Raji (cell line): ENCODE measurements at regions not wholly inside any gene's neighbourhood (a gene's known extent, or its start where the extent isn't known, plus 50 kb on each side); places are given as distances from the start of the nearest gene placed in this dataset.

Experiments used
- POLR2A ChIP-seq: IDR thresholded peaks from 2 replicates; pipeline ENCODE4 v1.6.1; 2011; ENCODE audit warnings: low read depth, low read length, control low read depth; ENCODE audit not compliant: insufficient read depth

DNA sequence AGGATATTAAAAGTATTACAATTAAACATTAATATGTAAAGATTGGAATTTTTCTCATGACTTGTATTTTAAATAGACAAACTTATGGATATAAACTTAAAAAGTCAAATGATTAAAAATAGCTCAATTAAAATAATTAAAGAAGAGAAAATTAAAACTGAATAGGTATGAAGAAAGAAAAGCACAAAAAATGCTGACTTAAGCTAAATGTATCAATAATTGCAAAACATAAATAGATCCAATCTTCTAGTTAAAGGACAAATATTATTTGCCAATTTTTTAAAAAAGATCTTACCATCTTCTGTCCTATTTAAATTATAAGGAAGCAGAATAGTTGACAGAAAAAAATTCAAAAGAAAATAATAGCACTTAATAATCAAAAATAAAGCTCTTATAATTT is 646.3 kb upstream of the ANKRD30A start:
- TF ChIP-seq POLR2A = no peak

DNA sequence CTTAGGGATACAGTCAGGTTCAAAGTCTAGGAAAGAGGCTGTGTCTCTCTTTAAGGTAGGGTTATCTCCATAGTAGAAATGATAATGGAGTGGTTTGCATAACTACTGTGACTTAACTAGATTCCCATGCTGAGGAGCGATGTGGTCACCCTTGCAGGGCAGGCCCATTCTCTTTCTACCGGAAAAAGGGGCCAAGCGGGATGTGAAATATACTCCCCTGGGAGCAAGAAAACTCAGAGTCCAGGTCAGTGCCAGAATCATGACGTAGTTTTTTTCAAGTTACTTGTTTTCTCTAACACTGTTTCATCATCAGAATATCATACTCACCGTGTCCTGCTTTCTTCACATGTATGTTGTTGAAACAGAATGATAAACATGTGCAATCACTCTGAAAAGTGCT is 649.0 kb upstream of the ANKRD30A start:
- TF ChIP-seq POLR2A = no peak

DNA sequence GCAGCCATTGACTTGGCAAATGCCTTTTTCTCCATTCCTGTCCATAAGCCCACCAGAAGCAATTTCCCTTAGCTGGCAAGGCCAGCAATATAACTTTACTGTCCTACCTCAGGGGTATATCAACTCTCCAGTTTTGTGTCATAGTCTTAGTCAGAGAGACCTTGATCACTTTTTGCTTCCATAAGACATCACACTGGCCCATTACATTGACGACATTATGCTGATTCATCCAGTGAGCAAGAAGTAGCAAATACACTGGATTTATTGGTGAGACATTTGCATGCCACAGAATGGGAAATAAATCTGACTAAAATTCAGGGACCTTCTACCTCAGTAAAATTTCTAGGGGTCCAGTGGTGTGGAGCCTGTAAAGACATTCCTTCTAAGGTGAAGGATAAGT is 649.7 kb upstream of the ANKRD30A start:
- TF ChIP-seq POLR2A = no peak

DNA sequence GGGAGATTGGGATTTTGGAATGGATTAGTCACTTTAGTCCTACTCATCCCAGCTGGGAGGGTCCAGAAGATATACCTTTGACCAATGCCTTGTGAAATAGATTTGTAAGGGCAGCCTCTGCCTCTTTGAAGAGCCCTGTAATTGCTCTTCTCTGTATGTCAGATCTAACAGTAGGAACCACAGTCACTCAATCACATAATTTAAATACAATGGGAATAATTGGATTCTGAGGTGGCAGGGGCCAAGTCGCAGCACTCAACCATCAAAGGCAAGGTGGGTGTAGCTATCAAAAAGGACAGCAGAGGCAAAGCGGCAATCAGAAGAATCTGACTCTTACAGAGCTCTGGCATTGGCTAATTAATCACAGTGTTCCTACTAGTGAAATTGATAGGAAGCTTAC is 650.9 kb upstream of the ANKRD30A start:
- no peak for TF ChIP-seq POLR2A

DNA sequence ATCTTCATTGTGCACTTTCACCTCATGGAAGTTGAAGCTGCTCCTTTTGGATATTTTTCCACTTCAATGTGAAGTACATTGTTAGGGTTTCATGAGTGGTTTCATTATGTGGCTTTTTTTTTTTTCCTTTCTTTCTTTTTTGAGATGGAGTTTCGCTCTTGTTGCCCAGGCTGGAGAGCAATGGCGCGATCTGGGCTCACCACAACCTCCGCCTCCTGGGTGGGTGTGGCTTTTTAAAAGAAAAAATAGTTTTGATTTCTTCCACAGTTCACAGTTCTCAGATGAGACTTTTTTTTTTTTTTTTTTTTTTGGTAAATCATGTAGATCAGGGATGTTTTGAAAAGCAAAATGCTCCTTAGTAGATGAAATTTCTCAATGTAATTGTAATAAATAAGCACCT is 652.3 kb upstream of the ANKRD30A start:
- no peak for TF ChIP-seq POLR2A

DNA sequence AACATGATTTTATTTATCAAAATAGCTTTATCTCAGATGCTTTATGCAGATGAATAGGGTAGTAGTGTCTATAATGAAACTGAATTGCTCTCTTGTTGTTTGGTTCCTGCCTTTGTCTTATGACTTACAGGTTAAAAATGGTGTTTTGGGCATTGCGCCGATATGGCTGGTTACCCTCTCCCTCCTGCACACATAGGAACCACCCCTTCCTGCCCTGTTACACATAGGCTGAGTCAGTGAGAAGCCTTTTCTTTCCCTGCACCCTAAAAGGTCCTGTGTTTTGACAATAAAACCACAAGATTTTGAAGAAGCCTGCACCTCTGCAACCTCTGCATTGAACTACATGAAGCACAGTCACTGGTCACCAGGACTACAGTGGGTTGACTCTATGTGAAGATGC is 655.8 kb upstream of the ANKRD30A start:
- no peak for TF ChIP-seq POLR2A

DNA sequence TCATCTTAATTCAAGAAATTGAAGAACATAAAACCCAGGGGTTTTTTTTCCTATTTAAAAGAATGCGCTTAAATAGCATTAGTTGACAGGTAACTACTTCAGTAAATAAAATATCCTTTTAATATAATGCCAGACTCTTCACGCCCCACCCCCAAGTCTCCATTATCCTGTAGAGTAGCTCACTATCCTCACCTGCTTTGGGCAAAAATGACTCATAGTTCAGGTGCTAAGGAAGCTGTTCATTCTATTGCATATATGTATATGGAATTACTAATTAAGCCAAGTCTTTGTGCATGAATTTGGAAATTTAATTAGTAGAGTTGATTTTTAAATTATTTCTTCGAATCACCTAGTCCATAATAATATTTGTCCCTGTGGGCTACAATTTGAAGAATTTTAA is 656.8 kb upstream of the ANKRD30A start:
- no peak for TF ChIP-seq POLR2A

DNA sequence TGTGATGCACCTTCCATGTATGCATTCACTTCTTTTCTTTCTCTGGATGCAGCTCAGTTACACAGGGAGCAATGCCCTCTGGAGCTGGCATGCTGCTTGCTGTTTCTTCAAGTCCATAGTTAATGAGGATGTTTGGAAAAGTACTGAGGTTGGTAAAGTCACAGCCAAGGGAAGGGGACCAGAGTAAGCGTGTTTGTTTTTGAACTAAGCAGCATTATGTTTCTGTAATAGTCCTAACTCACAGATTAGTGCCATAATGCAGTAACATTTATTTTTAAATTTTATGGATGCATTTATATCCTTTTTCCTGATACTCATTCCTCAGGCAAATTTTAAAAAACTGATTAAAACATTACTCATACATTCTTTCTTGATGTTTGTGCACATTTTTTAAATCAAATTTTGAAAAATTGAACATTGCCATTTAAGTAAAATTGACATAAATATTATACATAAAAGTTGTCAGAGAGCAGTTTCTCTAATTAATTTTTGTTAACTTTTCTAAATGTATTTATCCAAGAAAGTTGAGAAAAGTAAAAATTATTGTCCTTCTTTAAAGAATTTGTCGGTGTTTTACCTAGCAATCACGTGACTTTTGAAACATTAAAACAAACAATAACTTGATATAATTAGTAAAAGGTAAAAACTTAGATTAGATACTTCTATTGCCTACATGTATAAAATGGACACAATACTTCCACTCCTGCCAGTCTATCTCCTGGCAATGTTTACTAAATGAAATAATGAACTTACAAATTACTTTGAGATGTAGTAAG is 659.6 kb upstream of the ANKRD30A start:
- TF ChIP-seq POLR2A = no peak

DNA sequence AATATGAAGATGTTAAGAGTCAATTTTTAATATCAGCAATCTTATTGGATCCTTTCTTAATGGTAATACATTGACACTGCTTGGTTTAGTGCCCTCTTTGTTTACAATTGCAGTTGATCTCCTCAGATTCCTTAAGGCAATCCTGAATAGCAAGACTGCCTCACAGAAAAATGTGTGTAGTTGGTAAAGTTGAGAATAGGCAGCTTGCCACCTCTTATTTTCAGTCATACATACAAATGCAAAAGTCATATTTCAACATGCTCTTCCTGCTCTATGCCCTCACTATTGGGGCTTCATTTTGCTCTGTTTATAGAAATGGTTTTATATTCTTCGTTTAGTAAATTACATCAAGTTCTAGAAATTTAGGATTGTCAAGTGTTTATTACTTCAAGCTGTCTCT is 661.1 kb upstream of the ANKRD30A start:
- no peak for TF ChIP-seq POLR2A

DNA sequence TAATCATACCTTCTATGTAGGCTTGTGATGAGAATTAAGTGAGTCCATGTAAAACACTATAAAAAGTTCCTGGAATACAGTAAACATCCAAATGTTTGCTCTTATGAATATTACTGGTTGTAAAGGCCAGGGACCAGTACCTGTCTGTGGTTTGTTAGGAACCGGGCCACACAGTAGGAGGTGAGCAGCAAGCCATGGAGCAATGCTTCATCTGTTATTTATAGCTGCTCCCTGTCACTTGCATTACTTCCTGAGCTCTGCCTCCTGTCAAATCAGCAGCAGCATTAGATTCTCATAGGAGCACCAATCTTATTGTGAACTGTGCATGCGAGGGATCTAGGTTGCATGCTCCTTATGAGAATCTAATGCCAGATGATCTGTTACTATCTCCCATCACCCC is 662.0 kb upstream of the ANKRD30A start:
- TF ChIP-seq POLR2A = no peak

DNA sequence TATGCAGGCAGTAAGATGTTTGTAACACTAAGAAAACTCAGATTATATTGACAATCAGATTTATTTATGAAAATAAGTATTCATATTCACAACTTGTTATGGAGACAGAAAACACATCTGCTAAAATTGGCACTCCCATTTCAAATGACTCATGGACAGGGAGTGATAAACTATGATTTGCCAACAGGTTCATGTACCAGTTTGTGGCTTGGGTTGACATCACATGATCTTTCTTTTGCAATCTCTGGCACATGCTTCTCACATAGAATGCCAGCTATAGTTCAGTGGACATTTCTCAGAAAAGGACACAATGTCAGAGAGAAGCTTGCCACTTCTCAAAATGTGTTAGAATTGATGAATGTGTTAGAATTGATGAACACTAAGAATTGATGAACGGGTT is 663.2 kb upstream of the ANKRD30A start:
- no peak for TF ChIP-seq POLR2A

DNA sequence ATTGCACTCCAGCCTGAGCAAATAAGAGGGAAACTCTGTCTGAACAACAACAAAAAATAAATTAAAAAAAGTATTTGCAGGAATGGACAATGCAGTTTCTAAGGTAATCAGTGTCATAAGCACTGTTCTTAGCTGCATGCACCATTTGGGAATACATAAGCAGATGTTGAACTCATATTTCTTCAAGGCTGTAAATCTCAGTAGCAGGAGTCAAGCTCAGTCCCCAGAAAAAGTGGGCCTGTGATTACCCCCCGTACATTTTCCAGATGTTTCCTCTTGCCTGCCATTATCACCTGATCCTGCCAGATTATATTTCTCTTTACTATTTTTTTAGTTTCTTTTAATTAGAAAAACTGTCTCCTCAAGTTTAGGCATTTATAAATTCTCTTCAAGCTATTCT is 667.6 kb upstream of the ANKRD30A start:
- no peak for TF ChIP-seq POLR2A

DNA sequence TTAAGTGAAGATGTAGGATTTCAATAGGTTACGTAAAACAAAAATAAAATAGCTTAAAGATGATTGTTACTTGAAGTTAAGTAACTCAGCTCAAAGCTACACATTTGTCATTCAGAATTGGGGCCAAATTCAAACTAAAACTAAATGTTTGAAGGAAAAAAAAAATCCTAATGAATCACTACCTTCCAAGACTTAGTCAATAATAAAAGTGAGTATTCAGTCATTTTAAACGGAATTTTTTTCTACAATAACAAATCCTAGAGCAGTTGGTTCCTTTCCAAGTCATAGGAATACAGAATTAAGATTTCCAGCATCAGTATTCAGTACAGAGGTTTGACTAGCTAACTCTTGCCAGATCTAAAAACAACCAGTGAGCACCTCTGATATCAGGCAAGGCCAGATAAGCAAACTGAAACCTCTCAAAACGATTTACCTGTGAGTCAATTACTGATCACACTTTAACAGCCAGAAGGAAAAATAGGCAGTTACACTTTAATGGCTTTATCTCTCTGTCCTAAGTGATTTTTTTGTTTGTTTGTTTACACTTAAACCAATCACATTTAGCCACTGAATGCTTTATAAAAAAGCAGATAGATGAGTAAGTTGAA is 669.8 kb upstream of the ANKRD30A start:
- TF ChIP-seq POLR2A = no peak

DNA sequence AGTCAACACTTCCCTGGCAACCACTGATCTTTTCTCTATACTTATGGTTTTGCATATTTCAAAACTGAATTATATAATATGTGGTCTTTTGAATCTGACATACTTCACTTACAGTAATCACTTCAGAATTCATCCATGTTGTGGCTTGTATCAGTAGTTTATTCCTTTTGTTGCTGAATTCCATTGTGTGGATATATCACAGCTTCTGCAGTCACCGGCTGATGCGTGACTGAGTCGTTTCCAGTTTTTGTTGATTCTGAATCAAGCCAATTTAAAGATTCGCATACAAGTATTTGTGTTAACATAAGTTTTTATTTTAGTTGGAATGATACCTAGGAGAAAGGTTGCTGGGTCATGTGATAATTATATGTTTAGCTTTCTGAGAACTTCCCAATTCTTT is 672.5 kb upstream of the ANKRD30A start:
- no peak for TF ChIP-seq POLR2A

DNA sequence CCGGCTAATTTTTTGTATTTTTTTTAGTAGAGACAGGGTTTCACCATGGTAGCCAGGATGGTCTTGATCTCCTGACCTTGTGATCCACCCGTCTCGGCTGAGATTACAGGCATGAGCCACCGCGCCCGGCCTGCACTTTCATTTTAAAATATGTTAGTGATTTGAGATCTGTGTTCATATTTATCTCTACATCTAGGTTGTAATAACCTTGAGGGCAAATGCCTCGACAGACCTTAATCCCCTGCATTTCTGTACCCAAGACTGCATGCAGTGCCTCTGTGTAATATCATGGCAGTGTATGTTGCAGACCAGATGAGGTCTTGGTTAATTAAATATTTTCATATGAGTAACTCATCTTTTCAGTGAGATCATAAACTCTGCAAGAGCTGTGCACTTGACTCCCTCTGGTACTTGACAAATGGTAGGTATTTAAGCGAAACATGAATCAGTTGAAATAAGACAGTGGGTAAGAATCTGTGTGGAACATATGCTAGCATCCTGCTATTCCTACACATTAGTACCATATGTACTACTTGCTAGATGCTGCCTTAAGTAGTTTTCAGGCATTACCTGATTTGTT is 673.9 kb upstream of the ANKRD30A start:
- no peak for TF ChIP-seq POLR2A

DNA sequence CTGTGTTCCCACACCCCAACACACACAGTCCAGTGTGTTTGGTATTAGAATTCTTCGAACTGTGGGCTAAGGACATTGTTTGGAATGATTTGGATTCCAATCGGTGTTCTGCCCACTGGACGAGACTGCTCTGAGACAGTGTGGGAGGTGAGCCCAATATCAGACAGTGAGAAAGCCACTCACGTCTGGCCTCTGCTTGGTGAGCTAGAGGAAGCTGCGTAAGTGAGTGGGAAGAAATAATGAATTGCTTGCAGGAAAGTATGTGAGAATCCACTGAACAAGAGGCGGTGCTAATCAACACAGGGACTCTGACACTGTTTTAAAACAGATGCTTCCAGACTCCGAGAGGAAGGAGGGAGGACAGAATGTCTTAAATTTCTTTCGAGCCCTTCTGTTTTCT is 675.0 kb upstream of the ANKRD30A start:
- no peak for TF ChIP-seq POLR2A
